ENCODE measurements at regions not wholly inside any gene's neighbourhood (a gene's known extent, or its start where the extent isn't known, plus 50 kb on each side); places are given as distances from the start of the nearest gene placed in this dataset.

DNA sequence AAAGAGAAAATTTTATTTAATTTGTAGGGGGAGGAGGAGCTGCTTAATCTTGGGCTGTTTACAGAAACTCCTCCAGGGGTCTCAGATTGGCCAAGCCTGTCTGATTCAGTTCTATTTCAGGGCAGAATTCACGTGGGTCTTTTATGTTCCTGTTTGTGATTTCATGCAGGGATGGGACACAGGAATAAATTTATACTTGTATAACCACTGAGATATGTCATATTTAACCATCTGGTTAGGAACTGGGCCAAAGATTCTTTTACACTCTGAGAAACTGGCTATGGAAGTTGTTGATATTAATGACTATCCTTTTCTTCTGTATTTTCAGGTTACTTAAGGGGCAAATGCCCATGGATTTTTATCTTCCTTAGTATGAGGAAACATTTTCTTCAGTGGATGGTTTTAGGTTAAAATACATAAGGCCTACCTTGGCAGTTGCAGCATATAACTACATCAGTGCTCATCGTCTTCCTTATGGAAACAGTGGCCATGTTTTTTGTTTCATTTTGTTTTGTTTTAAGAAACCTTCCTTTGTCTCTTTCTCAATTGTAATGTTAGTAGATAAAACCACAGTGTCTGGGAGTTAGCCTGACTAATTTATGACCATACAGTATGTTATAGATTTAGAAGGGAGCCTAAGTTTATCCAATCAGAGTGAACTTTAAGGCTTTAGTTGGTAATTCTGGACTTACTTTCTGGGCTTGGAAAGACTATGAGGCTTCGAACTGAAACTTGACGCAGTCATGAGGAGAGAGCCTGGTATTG, 132.4 kb upstream of the ANO3 start:
- DNase-seq = no peak

DNA sequence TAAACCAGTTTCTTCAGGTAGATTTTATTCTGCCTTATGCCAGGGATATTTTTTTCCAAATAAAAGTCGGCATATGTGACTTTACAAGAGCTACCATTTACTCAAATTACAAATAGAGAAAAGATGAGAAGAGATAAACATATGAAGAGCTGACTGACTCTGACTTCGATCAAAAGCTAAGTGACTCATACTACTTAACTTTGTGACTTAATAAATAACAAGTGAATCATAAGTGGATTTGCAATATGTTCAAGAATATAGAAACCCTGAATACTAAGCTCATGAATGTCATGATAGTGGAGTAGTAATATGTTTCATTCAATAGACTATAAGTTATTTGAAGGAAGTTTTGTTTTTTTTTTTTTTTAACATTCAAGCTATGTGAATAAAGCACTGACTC, 130.5 kb upstream of the ANO3 start:
- DNase-seq = no peak

DNA sequence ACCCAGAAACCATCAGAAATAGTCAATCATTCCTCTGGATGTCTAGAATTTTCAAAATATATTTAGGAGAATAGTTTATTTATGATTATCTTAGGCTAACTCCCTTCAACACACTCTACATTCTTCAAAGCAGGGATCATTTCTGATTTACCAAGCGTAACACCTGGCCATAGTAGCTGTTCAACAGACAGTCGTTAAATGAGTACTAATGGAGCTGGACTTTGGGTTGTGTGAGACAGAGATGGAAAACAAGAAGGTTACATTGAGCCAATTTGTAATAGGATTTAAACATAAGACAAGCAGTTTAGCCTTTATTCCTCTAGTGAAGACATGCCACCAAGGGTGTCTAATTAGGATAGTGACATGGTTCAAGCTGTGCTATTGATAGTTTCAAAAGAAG, 129.2 kb upstream of the ANO3 start:
- DNase-seq = no peak

DNA sequence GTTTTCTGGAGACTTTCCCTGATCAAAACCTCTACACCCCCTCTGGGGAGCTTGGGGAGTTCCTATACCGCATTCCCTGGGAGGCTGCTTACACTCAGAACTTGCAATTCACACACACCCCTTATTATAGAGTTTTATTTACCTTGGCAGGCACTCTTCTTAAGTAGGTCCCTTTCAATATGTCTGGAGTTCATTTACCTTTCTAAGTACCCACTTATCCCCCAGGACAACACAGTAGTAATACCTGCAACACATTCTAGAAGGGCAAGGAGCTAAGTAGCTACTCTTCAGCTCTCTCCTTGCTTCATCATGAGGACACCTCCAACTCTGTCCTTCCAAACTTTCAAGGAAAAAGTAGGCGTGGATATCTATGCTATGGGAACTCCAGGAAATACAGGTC, 127.8 kb upstream of the ANO3 start:
- DNase-seq = no peak

DNA sequence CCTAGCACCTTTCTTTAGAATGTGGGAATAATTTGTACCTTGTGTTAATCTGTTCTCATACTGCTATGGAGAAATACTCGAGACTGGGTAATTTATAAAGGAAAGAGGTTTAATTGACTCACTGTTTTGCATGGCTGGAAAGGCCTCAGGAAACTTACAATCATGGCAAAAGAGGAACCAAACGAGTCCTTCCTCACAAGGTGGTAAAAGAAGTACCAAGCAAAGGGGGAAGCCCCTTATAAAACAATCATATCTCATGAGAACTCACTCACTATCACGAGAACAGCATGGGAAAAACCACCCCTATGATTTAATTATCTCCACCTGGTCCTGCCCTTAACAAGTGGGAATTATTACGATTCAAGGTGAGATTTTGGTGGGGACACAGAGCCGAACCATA, 127.1 kb upstream of the ANO3 start:
- no peak for DNase-seq

DNA sequence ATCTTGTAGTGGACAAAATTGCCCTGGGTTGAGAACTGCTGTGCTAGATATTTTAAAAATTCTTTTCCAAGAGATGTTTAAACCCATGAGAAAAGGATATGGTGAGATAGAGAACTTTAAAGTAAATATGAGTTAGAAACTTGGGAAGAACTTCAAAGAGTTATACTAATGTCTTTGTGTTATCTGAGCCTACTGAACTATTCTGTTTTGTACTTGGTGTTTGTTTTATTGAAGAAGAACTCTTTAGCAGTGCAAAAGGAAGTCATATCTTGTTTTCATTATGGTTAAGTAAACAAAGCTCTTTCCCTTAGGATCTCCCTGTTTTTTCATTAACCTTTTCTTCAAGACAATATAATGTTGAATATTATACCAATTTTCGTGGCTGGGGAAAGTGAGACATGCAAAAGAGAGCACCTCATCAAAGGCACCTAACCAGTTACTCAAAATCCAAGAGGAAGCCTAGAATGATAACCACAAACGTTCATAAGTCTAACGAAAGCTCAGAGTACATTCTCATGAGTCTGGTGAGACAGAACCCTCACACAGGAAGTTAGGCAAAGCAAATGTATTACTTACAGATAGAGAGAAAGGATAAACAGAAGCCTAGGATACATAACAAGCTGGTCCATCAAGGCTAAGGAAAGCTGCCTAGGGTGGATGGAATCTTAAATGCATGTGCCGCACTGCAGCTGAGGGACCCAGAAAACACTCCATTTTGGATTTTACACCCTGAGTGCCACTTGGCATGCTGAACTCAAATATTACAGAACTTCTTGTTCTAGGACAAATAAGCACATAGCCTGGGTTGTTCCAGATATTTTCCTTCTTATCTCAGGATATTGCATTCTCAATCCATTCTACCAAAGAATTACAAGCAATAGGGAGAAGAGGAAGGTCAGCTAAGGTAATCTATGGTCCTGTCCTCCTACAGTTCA, 112.5 kb upstream of the ANO3 start:
- no peak for DNase-seq

DNA sequence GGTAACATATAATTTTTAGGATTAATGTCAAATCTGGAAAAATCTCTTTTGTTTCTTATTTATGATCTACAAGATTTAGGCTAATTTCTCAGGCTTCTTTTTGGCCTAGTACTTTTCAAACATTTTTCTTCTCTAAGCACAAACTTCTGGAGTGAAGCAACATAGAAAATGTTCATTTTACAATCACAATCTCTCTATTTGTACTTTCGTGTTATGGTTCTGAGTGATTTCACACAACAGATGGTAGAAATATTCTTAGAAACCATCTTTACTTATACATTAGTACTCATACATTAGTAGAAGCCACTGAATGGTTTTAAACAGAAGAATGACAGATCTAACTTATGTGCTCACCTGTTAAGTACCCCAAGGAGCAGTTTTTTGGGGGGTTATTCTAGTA, 106.3 kb upstream of the ANO3 start:
- no peak for DNase-seq

DNA sequence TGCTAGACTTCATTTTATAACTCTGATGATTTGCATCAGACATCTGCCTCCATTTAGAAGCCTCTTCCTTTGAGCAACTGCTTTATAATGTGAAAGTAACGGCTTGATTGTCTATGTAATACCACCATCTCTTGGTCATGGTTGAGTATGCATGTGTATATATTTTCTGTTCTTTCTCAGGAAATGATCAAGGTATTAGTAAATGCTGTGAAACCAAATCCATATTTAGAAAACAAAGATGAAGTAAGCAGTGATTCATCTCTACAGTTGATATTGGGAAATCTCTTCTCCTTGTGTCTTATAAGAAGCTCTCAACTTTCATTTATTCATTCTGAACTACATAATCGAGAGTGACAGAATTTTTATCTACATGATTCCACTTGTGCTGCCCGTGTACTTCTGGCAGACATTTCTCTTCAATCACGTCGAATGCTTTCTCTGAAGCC, 104.6 kb upstream of the ANO3 start:
- peak; percentile 1 for DNase-seq

DNA sequence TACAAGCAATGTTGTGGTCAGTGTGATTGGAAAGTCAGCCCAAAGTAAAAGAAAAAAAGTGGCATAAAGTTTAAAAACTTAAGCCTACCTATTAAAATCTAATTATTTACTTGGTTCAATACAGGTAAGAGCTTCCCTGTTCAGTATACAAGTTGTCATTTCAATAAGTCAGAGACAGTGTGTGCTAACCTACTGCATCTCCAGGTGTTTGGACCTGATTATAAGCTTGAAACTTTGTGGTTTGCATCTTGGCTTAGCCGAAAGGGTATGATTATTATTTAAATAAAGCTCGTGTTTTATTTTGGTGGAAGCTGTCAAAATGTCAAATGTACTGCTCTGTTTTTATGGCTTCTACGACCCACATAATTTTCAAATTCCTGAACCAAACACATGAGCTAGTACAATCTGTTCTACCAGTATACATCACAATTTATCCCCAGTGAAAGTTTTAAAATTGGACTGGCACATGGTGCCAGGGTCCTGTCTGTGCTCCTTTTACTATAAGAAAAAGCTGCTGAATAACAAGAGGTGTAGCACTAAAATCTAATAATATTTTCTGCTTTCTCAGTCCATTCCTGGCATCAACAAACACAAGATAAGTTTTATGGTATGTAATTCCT, 103.9 kb upstream of the ANO3 start:
- no peak for DNase-seq

DNA sequence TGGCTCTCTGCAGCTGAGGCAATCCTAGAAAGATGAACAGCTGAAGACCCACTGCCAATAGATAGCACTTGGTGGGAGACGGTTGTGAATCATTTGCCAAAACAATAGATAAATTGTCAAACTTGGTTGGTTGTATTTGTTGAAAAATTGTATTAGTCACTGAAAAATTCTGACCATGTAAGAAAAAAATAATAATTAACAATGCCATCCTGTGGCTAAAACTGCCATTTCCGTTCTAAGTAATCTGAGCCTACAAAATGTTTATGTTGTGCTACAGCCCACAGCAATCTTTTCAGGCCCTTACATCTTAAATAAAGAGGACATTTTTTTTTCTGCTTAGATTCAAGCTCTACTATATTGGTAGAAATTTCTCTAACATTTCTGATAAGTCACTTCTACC, 103.2 kb upstream of the ANO3 start:
- DNase-seq = no peak

DNA sequence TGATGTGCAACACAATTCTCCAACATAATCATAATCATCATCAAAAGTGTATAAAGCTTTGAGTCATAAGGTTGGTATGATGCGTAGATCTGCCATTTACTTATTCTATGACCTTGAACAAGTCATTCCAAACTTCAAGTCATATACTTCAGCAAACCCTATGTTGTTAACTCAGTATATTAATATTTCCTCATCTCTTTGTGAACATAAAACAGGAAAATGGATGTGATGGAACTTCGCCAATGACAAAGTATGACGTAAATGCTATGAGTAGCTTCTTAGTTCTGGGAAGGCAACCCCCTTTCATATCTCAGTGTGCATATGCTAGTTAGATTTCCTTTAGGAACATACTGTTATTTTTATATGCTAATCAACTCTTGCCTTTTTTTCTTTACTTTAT, 102.7 kb upstream of the ANO3 start:
- DNase-seq = no peak

DNA sequence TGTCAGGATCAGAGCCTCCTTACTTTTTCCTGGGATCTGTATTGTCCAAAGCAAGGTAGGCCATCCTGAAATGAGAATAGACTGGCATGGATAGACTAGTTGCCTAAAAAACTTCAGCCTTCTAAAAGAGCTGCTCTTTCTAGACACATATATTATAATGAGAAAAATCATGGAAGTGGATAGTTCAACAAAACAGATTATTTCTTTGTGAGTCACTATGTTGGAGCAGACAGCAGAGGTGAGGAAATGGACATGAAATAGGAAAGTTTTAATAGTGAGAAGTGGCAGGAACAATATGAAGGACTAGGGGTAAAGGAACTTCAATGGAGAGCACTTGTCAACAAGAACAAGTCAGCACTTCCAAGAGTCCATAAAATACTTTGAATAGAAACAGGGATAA, 101.9 kb upstream of the ANO3 start:
- DNase-seq = no peak

DNA sequence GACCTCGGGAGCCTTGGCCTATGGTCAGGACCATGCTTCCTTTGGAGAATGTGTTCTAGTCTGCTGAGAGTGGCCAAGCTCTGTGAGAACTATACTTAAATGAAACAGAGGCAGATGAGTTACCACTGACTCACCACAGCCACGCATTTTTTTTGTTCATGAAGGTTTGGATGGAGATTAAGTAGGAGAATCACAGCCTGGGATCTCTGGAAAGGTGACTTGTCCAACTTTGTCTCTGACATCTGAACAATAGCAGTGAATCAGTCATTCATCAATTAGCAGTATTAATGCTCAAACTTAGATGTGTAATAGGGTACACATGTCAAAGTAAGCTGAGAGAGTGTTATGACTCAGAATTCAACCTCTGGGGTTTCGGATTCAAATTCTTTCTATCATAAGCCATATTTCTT, 100.7 kb upstream of the ANO3 start:
- DNase-seq = no peak

DNA sequence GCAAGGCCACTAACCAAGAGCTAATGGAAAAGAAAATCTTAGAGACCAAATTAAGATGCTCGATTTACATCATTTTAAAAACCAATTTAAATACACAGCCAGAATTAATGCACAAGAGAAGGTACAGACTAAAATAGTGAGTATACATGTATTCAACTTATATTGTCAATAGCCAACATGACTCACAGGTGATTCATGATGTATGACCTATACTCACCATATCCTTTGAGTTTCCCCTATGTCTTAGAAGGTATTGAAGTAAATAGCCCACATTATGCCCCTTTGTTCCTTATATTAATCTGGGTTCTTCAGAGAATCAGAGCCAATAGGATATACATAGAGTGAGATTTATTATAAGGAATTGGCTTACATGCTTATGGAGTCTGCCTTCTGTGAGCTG, 97.5 kb upstream of the ANO3 start:
- DNase-seq = no peak

DNA sequence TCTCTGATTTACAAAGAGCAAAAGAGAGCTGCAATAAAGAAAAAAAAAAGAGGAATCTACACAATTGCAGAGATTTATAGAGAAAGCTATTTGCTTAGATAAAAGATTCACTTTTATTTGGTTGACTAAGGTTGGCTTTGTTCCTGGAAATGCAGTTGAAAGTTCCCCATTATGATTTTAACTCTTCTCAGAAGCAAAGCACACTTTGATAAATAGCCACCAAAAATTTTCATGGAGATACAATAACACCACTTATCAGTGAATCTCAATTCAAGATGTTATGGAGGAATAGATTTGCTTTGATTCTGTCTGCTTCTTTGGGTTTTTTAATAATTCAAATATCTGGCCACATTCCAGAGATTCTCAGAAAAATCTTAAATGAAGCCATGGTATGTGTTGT, 88.5 kb upstream of the ANO3 start:
- no peak for DNase-seq

DNA sequence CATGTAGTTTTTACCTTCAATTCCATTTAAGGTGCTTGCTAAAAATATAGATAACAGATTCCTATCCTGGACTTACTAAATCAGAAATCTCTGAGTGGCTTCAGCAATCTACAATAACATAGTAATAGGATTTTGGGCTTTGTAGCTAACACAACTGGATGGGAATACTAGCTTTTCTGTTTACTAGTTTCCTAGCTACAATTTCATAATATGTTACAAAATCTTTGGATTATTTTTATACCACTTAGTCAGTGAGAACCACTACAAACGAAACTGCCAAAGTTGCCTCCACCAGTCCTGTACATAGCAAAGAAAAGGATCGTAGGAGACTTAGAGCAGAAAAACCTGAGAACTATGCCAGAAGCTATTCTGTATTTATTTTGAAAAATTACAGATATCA, 87.7 kb upstream of the ANO3 start:
- DNase-seq = no peak

DNA sequence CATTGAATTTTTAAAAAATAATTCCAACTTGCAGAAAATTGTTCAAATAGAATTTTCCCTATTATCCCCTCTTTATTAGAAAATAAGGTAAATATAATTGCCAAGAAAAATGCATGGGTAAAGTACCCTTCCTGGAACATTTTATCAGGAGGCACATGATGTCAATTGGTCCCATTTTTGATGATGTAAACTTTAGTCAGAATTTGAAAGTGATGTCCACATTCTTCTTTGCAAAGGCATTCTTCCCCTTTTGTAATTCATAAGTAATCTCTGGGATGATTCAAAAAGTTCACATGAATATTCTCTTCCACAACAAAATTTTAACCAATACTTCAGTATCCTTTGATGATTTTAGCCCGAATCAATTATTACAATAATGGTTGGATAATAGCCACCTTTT, 86.9 kb upstream of the ANO3 start:
- no peak for DNase-seq

DNA sequence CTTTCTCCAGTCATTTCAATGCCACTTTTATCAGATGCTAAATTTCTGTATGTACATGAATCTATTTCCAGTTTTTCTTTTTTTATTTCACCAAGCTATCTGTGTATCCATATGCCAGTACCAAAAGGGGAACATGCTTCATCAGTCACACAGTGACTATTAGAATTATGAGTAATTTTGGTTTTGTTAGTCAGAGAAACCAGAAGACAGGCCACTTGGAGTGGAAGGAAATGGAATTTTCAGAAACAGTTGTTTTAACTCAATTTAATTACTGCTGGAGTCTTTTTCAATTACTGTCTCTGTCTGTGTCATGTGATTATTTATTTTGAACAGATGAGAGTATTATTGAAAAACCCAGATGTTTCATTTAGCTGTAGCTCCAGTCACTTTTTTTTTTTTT, 84.6 kb upstream of the ANO3 start:
- no peak for DNase-seq

DNA sequence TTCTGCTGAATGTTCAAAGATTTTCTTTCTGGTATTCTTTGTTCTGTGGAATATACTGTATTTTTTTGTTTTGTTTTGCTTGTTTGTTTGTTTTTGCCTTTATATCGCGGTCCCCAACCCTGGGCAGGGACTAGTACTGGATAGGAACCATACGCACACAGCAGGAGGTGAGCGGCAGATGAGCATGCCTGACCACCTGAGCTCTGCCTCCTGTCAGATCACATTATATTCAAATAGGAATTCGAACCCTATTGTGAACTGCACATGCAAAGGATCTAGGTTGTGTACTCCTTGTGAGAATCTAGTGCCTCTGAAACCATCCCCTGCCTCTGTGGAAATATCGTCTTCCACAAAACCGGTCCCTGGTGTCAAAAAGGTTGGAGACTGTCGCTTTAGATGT, 83.3 kb upstream of the ANO3 start:
- DNase-seq = no peak

DNA sequence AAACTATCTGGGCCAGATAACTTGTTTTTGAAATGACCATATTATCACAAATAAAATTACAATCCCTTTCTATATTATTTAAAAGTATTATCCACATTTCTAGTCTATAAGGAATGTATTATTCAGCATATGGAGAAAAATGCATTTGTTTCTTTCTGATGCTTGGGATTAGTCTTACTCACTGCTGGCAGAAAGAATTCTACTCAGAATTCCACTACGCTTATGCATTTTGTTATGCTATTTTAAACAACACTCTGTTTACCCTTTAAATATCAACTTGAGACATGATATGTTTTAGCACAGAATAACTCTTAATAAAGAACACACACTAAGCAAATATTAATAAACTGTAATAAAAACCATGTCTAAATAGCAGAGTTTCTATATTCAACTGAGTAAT, 77.6 kb upstream of the ANO3 start:
- no peak for DNase-seq

DNA sequence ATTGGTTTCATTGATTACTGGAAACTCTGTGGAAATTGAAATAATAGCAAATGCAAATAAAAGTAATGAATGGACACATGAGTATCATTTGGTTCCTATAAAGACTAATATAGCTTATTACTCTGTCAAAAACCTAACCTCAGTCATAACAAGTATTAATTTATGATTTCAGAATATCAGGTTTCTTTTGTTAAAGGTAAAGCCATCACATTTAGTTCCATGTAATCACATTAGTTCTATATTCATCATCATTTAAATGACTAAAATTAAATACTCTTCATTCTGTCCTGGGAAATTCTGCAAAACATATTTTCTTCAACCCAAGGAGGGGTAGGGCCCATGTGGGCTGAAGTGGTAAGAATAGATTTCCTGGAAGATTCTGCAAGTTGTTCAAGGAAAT, 68.2 kb upstream of the ANO3 start:
- DNase-seq = no peak

DNA sequence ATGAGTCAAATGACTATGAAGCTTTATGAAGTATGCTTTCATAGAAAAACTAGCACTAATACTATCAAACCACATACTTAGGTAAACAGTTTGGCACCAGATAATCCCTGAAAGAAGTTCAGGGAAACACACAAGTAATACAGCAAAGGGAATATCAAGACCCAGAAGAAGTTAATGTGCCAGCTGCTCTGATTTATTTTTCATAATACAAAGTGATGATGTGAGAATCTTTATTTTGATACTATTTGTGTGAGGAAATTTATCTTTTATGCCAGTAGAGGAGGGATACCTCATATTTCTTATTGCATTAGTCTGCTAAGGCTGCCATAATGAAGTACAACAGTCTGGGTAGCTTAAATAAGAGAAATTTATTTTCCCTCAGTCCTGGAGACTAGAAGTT, 67.7 kb upstream of the ANO3 start:
- DNase-seq = no peak

DNA sequence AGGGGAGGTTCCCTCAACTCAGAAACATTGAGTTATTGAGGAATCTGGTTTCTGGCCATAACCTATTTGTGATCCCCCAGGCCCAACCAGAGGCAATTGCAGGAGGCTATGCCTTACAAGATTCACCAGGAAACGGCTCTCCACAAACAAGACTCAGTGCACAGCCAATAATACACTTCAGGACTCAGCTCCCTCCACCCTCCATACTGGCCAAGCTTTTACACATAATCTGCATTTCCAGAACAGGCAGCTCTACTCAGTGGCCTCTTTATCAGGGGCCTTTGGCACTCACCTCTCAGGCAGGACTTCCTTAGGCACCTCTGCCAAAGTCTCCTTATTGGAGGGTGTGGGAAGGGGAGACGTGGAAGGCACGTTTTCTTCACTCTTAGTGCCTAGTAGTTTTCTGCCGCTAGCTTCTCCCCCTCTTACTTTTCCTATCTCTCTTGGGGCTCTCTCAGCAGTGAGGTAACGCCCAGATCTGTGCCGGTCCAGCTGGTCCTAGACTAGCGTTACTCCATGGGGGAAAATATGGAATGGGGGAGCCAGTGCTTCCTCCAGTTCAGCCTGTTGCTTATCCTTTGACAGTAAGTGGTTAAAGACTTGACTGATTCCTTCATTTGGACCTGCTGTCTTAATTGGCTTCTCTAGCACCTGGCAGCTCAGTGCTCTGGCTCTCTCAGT, 62.8 kb upstream of the ANO3 start:
- no peak for DNase-seq

Measured in activated CD4-positive, alpha-beta T cell treated with anti-CD3 and anti-CD28 coated beads, Interleukin-10, Interleukin-2, amounts not matched to agents 100 ng/mL and 50 ng/mL, durations not matched to agents 16 hours and 8 hours (primary cell).